HG03571 (cell line): ENCODE measurements at regions not wholly inside any gene's neighbourhood (a gene's known extent, or its start where the extent isn't known, plus 50 kb on each side); places are given as distances from the start of the nearest gene placed in this dataset.
"Not testable (repeated sequence)": the region's sequence is repeated elsewhere in the genome, so short reads cannot be mapped to it uniquely, and the experiment has no call there.

ENCODE experiments used
- ATAC-seq: cut with Tn5 transposase; IDR thresholded peaks from one replicate; pipeline ENCODE4 v1.9.1; 2021; ENCODE audit not compliant: unreplicated experiment

GRCh38 chr16:88199296-88200153 is 183.2 kb upstream of the ZNF469 start:
- not testable (repeated sequence) for ATAC-seq

- not testable (repeated sequence) for ATAC-seq
Observed at GRCh38 chr16:88200154-88200895, 182.4 kb upstream of the ZNF469 start.

GRCh38 chr16:88200896-88201185 is 181.9 kb upstream of the ZNF469 start:
- ATAC-seq: no peak

- not testable (repeated sequence) for ATAC-seq
Observed at GRCh38 chr16:88201611-88202010, 181.1 kb upstream of the ZNF469 start.

GRCh38 chr16:88202207-88202745 is 180.5 kb upstream of the ZNF469 start:
- ATAC-seq: no peak

- not testable (repeated sequence) for ATAC-seq
Observed at GRCh38 chr16:88202856-88203681, 179.7 kb upstream of the ZNF469 start.

GRCh38 chr16:88204131-88205110 is 178.3 kb upstream of the ZNF469 start:
- not testable (repeated sequence) for ATAC-seq

- not testable (repeated sequence) for ATAC-seq
Observed at GRCh38 chr16:88205482-88205881, 177.3 kb upstream of the ZNF469 start.

- ATAC-seq: not testable (repeated sequence)
Observed at GRCh38 chr16:88206006-88206405, 176.8 kb upstream of the ZNF469 start.

- ATAC-seq: not testable (repeated sequence)
Observed at GRCh38 chr16:88206516-88206915, 176.2 kb upstream of the ZNF469 start.

GRCh38 chr16:88208112-88208511 is 174.6 kb upstream of the ZNF469 start:
- ATAC-seq: no peak

GRCh38 chr16:88208776-88209175 is 174.0 kb upstream of the ZNF469 start:
- not testable (repeated sequence) for ATAC-seq

GRCh38 chr16:88209579-88209978 is 173.2 kb upstream of the ZNF469 start:
- ATAC-seq: not testable (repeated sequence)

- not testable (repeated sequence) for ATAC-seq
Observed at GRCh38 chr16:88213937-88214336, 168.8 kb upstream of the ZNF469 start.

- ATAC-seq: not testable (repeated sequence)
Observed at GRCh38 chr16:88221001-88221761, 161.6 kb upstream of the ZNF469 start.

GRCh38 chr16:88223696-88224095 is 159.1 kb upstream of the ZNF469 start:
- ATAC-seq: not testable (repeated sequence)

- not testable (repeated sequence) for ATAC-seq
Observed at GRCh38 chr16:88224131-88224898, 158.4 kb upstream of the ZNF469 start.

- ATAC-seq: not testable (repeated sequence)
Observed at GRCh38 chr16:88225640-88226230, 157.0 kb upstream of the ZNF469 start.
